Astrocyte of the spinal cord (primary cell): ENCODE measurements at regions not wholly inside any gene's neighbourhood (a gene's known extent, or its start where the extent isn't known, plus 50 kb on each side); places are given as distances from the start of the nearest gene placed in this dataset.
"Not testable (repeated sequence)": the region's sequence is repeated elsewhere in the genome, so short reads cannot be mapped to it uniquely, and the experiment has no call there.

ENCODE experiments used
- DNase-seq: peaks from one replicate; pipeline ENCODE4 v3.0.0; 2011; ENCODE audit warnings: low read depth, low spot score
- H3K4me3 ChIP-seq: 2 replicates; pipeline ENCODE4 v1.5.1; 2011; ENCODE audit warnings: low read depth, mild to moderate bottlenecking, low read length, moderate library complexity
- in situ Hi-C: cut with HindIII; loops from 2 replicates; pipeline ENCODE4 v1.10.0; 2017; ENCODE audit warnings: low sequenced_read_pairs
- TF ChIP-seq, protein P1 (sequence below): IDR thresholded peaks from 2 replicates; pipeline ENCODE4 v1.5.1; 2012; ENCODE audit warnings: low read depth, mild to moderate bottlenecking, low read length, inconsistent platforms

DNA sequence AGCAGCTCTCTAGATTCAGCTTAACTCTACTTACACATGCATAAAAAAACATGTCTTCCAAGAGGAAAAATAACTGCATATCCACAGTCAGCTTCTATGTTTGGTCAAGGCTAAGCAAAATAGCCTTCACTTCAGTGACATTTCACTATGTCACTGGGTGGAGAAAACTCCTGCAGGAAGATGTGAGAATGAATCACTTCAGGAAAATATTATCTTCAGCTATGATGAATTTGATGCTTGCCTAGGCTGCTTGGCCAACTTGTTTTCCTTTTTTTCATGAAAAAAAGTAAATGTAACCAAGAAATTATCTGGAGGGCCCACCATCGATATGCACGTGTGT is 143.0 kb upstream of the ZNF608 start:
- no peak for DNase-seq
- in situ Hi-C loops, result no loop called here
- H3K4me3 ChIP-seq, result no peak overlapping the region
- TF ChIP-seq, protein P1, sequence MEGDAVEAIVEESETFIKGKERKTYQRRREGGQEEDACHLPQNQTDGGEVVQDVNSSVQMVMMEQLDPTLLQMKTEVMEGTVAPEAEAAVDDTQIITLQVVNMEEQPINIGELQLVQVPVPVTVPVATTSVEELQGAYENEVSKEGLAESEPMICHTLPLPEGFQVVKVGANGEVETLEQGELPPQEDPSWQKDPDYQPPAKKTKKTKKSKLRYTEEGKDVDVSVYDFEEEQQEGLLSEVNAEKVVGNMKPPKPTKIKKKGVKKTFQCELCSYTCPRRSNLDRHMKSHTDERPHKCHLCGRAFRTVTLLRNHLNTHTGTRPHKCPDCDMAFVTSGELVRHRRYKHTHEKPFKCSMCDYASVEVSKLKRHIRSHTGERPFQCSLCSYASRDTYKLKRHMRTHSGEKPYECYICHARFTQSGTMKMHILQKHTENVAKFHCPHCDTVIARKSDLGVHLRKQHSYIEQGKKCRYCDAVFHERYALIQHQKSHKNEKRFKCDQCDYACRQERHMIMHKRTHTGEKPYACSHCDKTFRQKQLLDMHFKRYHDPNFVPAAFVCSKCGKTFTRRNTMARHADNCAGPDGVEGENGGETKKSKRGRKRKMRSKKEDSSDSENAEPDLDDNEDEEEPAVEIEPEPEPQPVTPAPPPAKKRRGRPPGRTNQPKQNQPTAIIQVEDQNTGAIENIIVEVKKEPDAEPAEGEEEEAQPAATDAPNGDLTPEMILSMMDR, result no peak

DNA sequence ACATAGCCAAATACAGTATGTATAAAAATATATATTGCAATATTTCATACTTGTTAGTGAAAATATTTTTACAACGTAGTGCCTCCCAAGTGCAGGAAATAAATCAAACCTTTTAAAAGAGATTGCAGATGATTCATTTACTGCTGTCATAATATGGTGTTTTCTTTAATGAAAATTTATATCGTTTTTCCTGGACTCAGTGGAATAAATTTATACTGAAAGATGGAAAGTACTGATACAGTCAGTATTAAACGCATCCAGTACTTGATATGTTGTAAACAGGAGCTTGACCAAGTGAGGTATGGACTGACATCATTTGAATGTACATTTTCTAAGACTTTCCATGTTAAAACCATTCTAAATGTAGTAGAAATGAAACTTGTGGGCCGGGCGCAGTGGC is 143.4 kb upstream of the ZNF608 start:
- no peak overlapping the region for H3K4me3 ChIP-seq
- in situ Hi-C loops, result no loop called here
- TF ChIP-seq, protein P1, result no peak
- no peak for DNase-seq

GRCh38 chr5:124890442-124890841 is 144.0 kb upstream of the ZNF608 start:
- H3K4me3 ChIP-seq, DNase-seq, in situ Hi-C loops: not testable (repeated sequence)

- in situ Hi-C loops, result no loop called here
- DNase-seq, result no peak
- H3K4me3 ChIP-seq, result no peak overlapping the region
- TF ChIP-seq, protein P1, result no peak
Observed at GRCh38 chr5:124891179-124891578, 144.7 kb upstream of the ZNF608 start.

DNA sequence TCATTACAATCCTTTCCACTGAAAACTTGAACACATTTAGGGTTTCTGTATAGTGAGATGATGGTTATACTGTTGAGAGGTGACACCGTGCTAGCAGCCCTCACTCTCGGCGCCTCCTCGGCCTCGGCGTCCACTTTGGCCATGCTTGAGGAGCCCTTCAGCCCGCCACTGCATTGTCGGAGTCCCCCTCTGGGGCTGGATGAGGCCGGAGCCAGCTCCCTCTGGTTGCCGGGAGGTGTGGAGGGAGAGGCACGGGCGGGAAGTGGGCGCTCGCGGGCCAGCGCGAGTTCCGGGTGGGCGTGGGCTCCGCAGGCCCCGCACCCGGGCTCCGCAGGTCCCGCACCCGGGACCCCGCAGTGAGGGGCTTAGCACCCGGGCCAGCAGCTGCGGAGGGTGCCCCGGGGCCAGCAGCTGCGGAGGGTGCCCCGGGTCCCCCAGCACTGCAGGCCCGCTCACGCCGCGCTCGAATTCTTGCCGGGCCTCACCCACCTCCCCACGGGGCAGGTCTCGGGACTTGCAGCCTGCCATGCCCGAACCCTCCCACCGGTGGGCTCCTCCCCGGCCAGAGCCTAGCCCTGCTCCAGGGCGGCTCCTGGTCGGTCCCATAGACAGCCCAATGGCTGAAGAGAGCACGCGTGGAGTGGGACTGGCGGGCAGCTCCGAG is 145.9 kb upstream of the ZNF608 start:
- TF ChIP-seq, protein P1, result no peak
- H3K4me3 ChIP-seq, result no peak overlapping the region
- no peak for DNase-seq
- in situ Hi-C loops, result no loop called here

GRCh38 chr5:124894541-124894940 is 148.1 kb upstream of the ZNF608 start:
- in situ Hi-C loops, result no loop called here
- DNase-seq, result no peak
- no peak overlapping the region for H3K4me3 ChIP-seq
- TF ChIP-seq, protein P1, result no peak

GRCh38 chr5:124895236-124895635 is 148.8 kb upstream of the ZNF608 start:
- in situ Hi-C loops, result no loop called here
- no peak overlapping the region for H3K4me3 ChIP-seq
- DNase-seq, result no peak
- TF ChIP-seq, protein P1, result no peak
